Chondrocyte (in vitro differentiated cells): ENCODE measurements at regions not wholly inside any gene's neighbourhood (a gene's known extent, or its start where the extent isn't known, plus 50 kb on each side); places are given as distances from the start of the nearest gene placed in this dataset.

Experiments
- DNase-seq: peaks from one replicate; pipeline ENCODE4 v3.0.0; 2021; ENCODE audit warnings: mixed read lengths, low spot score
- H3K27ac Mint-ChIP-seq: one replicate; pipeline ENCODE4 v1.8.0; 2021; ENCODE audit warnings: mild to moderate bottlenecking, moderate library complexity, mixed read lengths; ENCODE audit not compliant: unreplicated experiment
- H3K27me3 Mint-ChIP-seq: 2 replicates; pipeline ENCODE4 v1.8.0; 2021; ENCODE audit warnings: low read depth, mixed read lengths
- H3K36me3 Mint-ChIP-seq: 2 replicates; pipeline ENCODE4 v1.8.0; 2021; ENCODE audit warnings: low read depth, mixed read lengths
- H3K4me1 Mint-ChIP-seq: 2 replicates; pipeline ENCODE4 v1.8.0; 2021; ENCODE audit warnings: low read depth, mild to moderate bottlenecking, mixed read lengths
- H3K4me3 Mint-ChIP-seq: one replicate; pipeline ENCODE4 v1.8.0; 2021; ENCODE audit warnings: mild to moderate bottlenecking, moderate library complexity, mixed read lengths; ENCODE audit not compliant: unreplicated experiment
- H3K9me3 Mint-ChIP-seq: 2 replicates; pipeline ENCODE4 v1.8.0; 2021; ENCODE audit warnings: low read depth, mixed read lengths
- CTCF ChIP-seq: fragments of 200-600 bp; sonication (generic); IDR thresholded peaks from 2 replicates; pipeline ENCODE4 v1.5.0; 2021; ENCODE audit warnings: antibody characterized with exemption, mild to moderate bottlenecking, moderate library complexity

- peaks cover 9% of the 10 kb centered on the region for H3K9me3 Mint-ChIP-seq
- H3K4me3 Mint-ChIP-seq, result no peak overlapping the region
- H3K27me3 Mint-ChIP-seq, result peaks cover 27% of the 10 kb centered on the region
- H3K36me3 Mint-ChIP-seq, result no peaks in the 10 kb centered on the region
- H3K4me1 Mint-ChIP-seq, result no peaks in the 10 kb centered on the region
- H3K27ac Mint-ChIP-seq, result no peak overlapping the region
- DNase-seq, result no peak
- TF ChIP-seq CTCF, result no peak
Measured at GRCh38 chr1:113292603-113293255, 97.6 kb upstream of the MAGI3 start.

GRCh38 chr1:113293256-113293626, 97.1 kb upstream of the MAGI3 start:
- no peak for DNase-seq

GRCh38 chr1:113297749-113298148, 92.6 kb upstream of the MAGI3 start:
- H3K9me3 Mint-ChIP-seq, result peaks cover 3% of the 10 kb centered on the region
- no peak overlapping the region for H3K27ac Mint-ChIP-seq
- H3K36me3 Mint-ChIP-seq, result no peaks in the 10 kb centered on the region
- no peak overlapping the region for H3K4me3 Mint-ChIP-seq
- peaks cover 19% of the 10 kb centered on the region for H3K27me3 Mint-ChIP-seq
- no peak for TF ChIP-seq CTCF
- H3K4me1 Mint-ChIP-seq, result no peaks in the 10 kb centered on the region
- no peak for DNase-seq

More at GRCh38 chr1:113293256-113293626, 97.1 kb upstream of the MAGI3 start:
- Mint-ChIP-seq H3K4me1 (no peaks in the 10 kb centered on the region), H3K4me3 (no peak overlapping the region), H3K9me3 (peaks cover 9% of the 10 kb centered on the region), H3K27ac (no peak overlapping the region), H3K27me3 (peaks cover 29% of the 10 kb centered on the region), H3K36me3 (no peaks in the 10 kb centered on the region)
- no peak for TF ChIP-seq CTCF

- DNase-seq, result no peak
- Mint-ChIP-seq H3K4me1 (no peaks in the 10 kb centered on the region), H3K27me3 (peaks cover 25% of the 10 kb centered on the region)
Measured at GRCh38 chr1:113298941-113299340, 91.4 kb upstream of the MAGI3 start.

GRCh38 chr1:113302636-113303035, 87.7 kb upstream of the MAGI3 start:
- no peak for DNase-seq
- Mint-ChIP-seq H3K4me3 (no peak overlapping the region), H3K4me1 (no peaks in the 10 kb centered on the region), H3K27me3 (peaks cover 18% of the 10 kb centered on the region), H3K9me3 (no peaks in the 10 kb centered on the region), H3K27ac (no peak overlapping the region), H3K36me3 (no peaks in the 10 kb centered on the region)
- no peak for TF ChIP-seq CTCF

More at GRCh38 chr1:113298941-113299340, 91.4 kb upstream of the MAGI3 start:
- Mint-ChIP-seq H3K9me3 (no peaks in the 10 kb centered on the region), H3K27ac (no peak overlapping the region), H3K4me3 (no peak overlapping the region), H3K36me3 (no peaks in the 10 kb centered on the region)
- no peak for TF ChIP-seq CTCF
